ENCODE measurements at regions not wholly inside any gene's neighbourhood (a gene's known extent, or its start where the extent isn't known, plus 50 kb on each side); places are given as distances from the start of the nearest gene placed in this dataset.
"Not testable (repeated sequence)": the region's sequence is repeated elsewhere in the genome, so short reads cannot be mapped to it uniquely, and the experiment has no call there.

DNA sequence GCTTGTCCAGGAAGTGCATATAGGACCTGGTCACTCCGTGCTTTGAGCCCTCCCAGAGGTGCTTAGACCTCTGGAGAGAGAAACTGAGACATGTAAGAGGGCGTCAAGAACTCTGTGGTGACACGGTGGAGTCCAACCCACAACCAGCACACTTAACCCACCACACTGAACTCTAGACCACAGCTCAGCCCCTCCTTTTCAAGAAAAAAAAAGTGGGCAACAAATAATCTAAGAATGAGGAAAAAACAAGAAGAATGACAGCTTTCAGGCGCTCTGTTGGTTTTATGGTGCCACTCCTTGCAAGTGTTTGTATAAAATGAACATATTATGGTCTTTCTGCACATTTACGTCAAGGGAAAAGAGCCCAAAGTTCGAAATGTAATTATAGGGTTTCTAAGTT, 50.2 kb upstream of the SNAPC3 start:
- no peak for DNase-seq

DNA sequence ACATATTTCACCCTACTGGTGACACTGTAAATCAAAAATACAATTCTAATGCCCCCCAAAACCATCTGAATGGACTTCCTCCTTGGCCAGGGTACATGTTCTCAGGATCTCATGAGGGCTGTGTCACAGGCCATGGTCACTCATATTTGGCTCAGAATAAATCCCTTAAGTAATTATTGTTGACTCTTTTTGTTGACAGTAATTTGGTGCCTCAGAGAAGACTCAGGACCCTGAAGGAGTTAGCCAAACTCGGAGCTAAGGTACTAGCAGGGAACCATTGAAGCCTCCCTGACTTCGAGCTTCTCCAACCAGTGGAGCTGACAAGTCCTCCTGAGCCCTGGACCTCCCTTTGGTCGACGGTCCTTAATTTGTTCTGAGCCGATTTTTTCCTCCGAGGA, 51.2 kb upstream of the SNAPC3 start:
- DNase-seq, result no peak

DNA sequence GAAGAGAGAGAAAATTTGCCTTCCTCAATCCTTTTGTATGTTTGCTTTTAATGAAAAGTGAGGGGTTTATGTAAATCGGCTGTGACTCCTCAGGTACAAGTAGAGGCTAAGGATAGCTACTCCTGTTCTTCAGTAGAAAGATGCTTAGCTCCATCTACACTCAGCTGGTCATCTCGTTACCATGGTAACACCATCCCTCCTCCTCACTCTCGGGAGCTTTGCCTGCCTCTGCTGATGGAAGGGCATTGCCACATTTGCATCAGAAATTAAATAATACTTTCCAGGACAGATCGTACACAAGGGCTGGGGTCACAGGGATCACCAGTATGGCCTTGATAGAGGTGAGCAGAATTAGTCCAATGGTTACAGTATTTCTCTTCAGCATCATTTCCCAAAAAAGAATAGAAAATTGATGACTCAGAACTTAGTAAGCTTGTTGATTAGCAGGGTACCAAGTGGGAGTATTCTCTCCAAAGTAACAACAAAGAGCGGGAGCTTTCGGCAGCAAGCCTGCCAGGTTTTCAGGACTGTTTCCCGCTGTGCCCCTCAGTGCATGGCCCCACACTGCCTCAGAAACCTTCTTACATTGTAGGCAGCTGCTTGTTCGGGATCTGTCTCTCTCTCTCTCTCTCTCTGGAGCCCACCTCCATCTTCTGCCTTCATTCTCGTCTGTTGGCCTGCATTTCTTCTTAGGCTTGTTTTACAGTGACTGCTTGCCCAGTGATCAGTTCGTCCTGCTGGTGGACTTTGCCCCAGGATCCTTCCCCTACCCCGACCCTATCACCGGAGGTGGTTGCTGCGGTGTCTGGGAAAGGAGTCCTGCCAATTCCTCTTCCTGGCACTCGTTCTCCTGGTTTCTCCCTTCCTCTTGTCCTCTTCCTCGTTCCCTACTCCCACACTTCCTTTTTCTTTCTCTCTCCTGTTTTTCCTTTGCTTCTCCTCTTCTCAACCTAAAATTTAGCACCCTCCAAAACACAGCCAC, 51.9 kb upstream of the SNAPC3 start:
- DNase-seq, result no peak

DNA sequence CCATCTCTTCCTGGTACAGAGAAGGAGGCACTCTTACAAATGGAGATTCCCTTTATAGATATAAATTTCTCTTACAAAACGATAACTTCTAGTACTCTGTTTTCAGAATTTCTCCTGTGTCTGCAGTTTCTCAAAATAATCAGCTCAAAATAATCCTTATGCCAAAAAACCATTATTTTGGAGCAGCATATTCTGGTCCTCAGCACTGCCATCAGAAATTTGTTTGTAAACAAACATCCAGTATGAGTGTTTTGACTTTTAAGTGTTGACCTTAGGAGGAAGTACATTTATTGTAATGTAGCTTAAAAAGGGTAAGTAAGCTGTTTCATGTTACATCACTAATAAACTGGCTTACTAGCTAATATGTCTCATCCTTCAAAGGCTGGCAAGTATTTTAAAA, 52.8 kb upstream of the SNAPC3 start:
- no peak for DNase-seq

DNA sequence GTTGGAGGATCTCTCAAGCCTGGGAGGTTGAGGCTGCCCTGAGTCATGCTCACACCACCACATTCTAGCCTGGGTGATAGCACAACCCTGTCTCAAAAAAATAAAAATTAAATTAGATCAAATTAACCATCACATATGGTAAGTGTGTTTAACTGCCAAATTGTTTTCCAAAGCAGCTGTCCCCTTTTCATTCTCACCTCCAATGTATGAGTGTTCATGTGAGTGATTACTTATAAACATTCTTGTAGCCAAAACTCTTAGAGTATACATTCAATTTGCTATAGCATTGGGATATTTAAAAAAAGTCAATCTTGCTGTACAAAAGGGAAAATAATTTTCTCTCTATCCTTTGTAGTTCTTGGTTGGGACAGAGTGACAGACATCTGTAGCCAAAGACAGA, 53.4 kb upstream of the SNAPC3 start:
- peak; percentile 49 for DNase-seq

DNA sequence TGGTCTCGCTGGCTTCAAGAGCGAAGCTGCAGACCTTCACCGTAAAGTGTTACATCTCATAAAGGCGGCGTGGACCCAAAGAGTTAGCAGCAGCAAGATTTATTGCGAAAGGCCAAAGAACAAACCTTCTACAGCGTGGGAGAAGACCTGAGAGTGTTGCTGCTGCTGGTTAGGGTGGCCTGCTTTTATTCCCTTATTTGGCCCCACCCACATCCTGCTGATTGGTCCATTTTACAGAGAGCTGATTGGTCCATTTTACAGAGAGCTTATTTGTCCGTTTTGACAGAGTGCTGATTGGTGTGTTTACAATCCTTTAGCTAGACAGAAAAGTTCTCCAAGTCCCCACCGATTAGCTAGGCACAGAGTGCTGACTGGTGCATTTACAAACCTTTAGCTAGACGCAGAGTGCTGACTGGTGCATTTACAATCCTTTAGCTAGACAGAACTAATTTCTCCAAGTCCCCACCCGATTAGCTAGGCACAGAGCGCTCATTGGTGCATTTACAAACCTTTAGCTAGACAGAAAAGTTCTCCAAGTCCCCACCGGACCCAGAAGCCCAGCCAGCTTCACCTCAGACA, 57.6 kb upstream of the SNAPC3 start:
- DNase-seq, result not testable (repeated sequence)

DNA sequence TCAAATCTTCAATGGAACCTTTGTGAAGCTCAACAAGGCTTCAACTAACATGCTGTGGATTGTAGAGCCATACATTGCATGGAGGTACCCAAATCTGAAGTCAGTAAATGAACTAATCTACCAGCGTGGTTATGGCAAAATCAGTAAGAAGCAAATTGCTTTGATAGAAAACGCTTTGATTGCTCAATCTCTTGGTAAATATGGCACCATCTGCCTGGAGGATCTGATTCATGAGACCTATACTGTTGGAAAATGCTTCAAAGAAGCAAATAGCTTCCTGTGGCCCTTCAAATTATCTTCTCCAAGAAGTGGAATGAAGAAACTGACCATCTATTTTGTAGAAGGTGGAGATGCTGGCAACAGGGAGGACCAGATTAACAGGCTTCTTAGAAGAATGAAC, 54.7 kb upstream of the TTC39B start:
- no peak for DNase-seq

DNA sequence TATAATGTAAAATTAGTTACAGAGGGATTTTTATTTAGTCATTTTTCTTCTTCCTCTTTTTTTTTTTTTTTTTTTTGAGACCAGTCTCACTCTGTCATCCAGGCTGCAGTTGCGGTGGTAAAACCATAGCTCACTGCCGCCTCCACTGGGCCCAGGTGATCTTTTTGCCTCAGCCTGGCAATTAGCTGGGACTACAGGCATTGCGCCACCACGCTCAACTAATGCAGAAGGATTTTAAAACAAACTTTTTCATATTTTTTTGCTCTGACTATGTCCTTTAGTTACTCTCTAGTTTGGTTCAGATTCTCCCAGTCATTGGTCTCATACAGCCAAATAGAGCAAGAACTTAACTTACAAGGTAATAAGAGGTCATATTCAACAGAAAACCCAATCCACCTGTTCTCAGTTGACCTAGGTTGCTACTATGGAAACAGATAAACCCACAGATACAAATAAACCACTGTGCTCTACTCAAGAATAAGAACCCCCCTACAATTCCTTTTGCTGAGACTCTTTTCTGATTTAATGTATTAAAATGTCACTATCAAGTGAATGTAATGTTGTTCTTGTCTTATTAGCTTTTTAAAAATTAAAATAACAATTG, 50.1 kb upstream of the TTC39B start:
- no peak for DNase-seq
